ENCODE measurements at regions not wholly inside any gene's neighbourhood (a gene's known extent, or its start where the extent isn't known, plus 50 kb on each side); places are given as distances from the start of the nearest gene placed in this dataset.

- intact Hi-C loops (cut with DNase I), result no loop called here
- Histone ChIP-seq H3K36me3 (no peaks in the 10 kb centered on the region), H3K9me3 (no peaks in the 10 kb centered on the region), H3K4me3 (no peak overlapping the region), H3K27me3 (no peaks in the 10 kb centered on the region), H3K4me1 (no peaks in the 10 kb centered on the region), H3K27ac (no peak overlapping the region)
- WGBS, 4 donors, result 71 to 81% (median 78%) methylated on average over 8 of the region's 8 CpGs
- DNase-seq (no peak), ATAC-seq (no peak)
- TF ChIP-seq POLR2A (IDR thresholded peaks at IDR 0.05) (no peak), CTCF (IDR thresholded peaks at IDR 0.05) (no peak)
Measured at GRCh38 chr16:5571446-5571845, 473.9 kb upstream of the EEF2KMT start.

- intact Hi-C loops (cut with DNase I), result no loop called here
- no peaks in the 10 kb centered on the region for H3K27me3 ChIP-seq
- WGBS, 4 donors, result 75 to 80% (median 77%) methylated on average over 6 of the region's 6 CpGs
- H3K36me3 ChIP-seq, result no peaks in the 10 kb centered on the region
- no peak for ATAC-seq
- H3K27ac ChIP-seq, result no peak overlapping the region
- TF ChIP-seq CTCF (IDR thresholded peaks at IDR 0.05), result no peak
- TF ChIP-seq POLR2A (IDR thresholded peaks at IDR 0.05), result no peak
- H3K9me3 ChIP-seq, result no peaks in the 10 kb centered on the region
- no peaks in the 10 kb centered on the region for H3K4me1 ChIP-seq
- no peak for DNase-seq
- no peak overlapping the region for H3K4me3 ChIP-seq
Measured at GRCh38 chr16:5561800-5562199, 464.2 kb upstream of the EEF2KMT start.

- Histone ChIP-seq H3K27ac (no peak overlapping the region), H3K27me3 (no peaks in the 10 kb centered on the region), H3K4me1 (no peaks in the 10 kb centered on the region), H3K4me3 (no peak overlapping the region), H3K9me3 (no peaks in the 10 kb centered on the region), H3K36me3 (no peaks in the 10 kb centered on the region)
- ATAC-seq (no peak), DNase-seq (no peak)
- no peak for TF ChIP-seq CTCF (IDR thresholded peaks at IDR 0.05)
- 63 to 92% (median 64%) methylated on average over 1 to 2 of the region's 2 CpGs for WGBS, 4 donors
- intact Hi-C loops (cut with DNase I), result no loop called here
Measured at GRCh38 chr16:5560084-5560483, 462.5 kb upstream of the EEF2KMT start.

- H3K9me3 ChIP-seq, result no peaks in the 10 kb centered on the region
- no peak for TF ChIP-seq POLR2A (IDR thresholded peaks at IDR 0.05)
- no peak for TF ChIP-seq CTCF (IDR thresholded peaks at IDR 0.05)
- ATAC-seq, result no peak
- no peak overlapping the region for H3K27ac ChIP-seq
- no peaks in the 10 kb centered on the region for H3K4me1 ChIP-seq
- no peak overlapping the region for H3K4me3 ChIP-seq
- no peaks in the 10 kb centered on the region for H3K27me3 ChIP-seq
- intact Hi-C loops (cut with DNase I), result no loop called here
- no peaks in the 10 kb centered on the region for H3K36me3 ChIP-seq
- WGBS, 4 donors, result 30 to 41% (median 39%) methylated on average over 8 to 9 of the region's 9 CpGs
- no peak for DNase-seq
Measured at GRCh38 chr16:5557966-5558365, 460.4 kb upstream of the EEF2KMT start.

Data from heart left ventricle (tissue), 16 donors.